ENCODE measurements at regions not wholly inside any gene's neighbourhood (a gene's known extent, or its start where the extent isn't known, plus 50 kb on each side); places are given as distances from the start of the nearest gene placed in this dataset.

DNA sequence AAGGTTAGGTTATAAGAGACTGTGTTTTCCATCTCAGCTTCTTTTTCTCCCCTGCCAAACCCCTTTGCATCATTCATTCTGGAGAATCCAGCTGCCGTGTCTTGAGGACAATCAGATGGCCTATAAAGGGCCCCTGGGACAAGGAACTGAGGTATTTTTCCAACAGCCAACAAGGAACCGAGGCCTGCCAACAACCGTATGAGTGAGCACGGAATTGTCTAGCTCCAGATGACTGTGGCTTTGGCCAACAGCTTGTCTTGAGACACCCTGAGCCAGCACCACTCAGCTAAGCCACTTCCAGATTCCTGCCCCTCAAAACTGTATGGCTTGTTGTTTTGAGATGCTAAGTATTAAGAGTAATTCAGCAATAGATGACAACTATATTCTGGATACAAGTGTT, 433.7 kb upstream of the HSF2 start:
- CTCF ChIA-PET, result no interaction called here
- no peak for DNase-seq (ENCODE audit: low spot score)
- POLR2A ChIA-PET (ENCODE audit: low non-redundant PET), result no interaction called here

DNA sequence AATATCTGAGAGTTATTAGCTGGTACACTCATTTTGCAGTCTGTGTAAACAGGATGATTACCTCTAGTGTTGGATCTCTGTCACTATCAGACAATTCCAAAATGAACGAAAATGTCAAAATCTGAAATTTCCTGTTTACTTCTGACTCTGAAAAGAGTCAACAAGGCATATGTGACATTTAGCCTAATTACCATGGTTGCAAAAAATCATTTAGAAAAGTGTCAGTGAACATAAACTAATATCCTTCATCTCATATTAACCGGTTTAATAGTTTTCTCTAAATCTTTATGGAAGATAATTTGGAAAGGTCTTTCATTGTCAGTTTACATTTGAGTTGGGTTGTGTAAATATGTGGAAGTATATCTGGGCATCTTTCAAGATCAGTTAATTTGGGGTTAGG, 431.8 kb upstream of the HSF2 start:
- POLR2A ChIA-PET (ENCODE audit: low non-redundant PET), result no interaction called here
- CTCF ChIA-PET, result interaction anchor here (0.5 to 0.6 kb wide), 2 partner anchors 19 to 65 kb away, joined by 3 read pairs; no protein-coding TSS in a partner anchor
- TF ChIP-seq, protein P1, sequence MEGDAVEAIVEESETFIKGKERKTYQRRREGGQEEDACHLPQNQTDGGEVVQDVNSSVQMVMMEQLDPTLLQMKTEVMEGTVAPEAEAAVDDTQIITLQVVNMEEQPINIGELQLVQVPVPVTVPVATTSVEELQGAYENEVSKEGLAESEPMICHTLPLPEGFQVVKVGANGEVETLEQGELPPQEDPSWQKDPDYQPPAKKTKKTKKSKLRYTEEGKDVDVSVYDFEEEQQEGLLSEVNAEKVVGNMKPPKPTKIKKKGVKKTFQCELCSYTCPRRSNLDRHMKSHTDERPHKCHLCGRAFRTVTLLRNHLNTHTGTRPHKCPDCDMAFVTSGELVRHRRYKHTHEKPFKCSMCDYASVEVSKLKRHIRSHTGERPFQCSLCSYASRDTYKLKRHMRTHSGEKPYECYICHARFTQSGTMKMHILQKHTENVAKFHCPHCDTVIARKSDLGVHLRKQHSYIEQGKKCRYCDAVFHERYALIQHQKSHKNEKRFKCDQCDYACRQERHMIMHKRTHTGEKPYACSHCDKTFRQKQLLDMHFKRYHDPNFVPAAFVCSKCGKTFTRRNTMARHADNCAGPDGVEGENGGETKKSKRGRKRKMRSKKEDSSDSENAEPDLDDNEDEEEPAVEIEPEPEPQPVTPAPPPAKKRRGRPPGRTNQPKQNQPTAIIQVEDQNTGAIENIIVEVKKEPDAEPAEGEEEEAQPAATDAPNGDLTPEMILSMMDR (conservative IDR thresholded peaks at IDR 0.05; ENCODE audit: low read depth), result no peak
- DNase-seq (ENCODE audit: low spot score), result no peak
- no peak overlapping the region for H3K27ac ChIP-seq

More for the DNA sequence above, 433.7 kb upstream of the HSF2 start:
- TF ChIP-seq, protein P1 (conservative IDR thresholded peaks at IDR 0.05; ENCODE audit: low read depth), result no peak
- no peak overlapping the region for H3K27ac ChIP-seq

DNA sequence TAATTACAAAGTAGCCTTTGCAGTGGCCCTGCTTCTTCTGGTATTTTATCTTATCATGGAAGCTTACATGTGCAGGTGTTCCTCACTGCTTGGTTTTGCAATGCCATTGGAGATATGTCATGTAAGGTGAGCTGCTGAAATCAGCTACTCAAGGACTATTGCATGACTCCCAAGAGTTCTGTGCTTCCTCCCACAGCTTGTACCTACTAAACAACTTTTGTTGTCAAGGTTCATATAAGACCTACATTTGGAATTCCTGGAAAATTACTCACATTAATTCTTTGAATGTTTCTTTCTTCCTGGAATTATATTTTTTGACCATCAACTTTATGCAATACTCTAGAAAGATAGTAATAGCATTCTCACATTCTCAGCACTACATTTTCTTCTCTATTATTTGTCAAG, 427.5 kb upstream of the HSF2 start:
- DNase-seq (ENCODE audit: low spot score), result peak; percentile 5
- POLR2A ChIA-PET (ENCODE audit: low non-redundant PET), result no interaction called here
- TF ChIP-seq, protein P1 (conservative IDR thresholded peaks at IDR 0.05; ENCODE audit: low read depth), result no peak
- CTCF ChIA-PET, result no interaction called here
- H3K27ac ChIP-seq, result no peak overlapping the region

DNA sequence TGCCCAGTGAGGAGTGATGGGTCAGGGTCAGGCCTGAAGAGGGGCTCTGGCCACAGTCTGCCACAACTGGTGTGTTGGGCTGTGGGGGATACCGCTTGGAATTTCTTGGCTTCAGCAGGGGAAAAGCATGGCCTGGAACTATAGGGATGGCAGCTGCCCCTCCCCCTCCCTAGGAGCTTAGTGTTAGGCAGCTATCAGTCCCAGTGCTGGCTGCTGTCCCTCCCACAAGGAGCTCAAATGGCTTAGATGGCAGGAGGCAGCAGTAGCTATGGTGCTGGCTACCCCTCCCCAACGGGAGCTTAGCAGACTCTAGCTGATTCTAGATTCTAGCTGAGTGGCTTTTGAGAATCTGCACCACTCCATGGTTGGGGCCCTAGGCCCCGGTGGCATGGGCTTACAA, 414.5 kb upstream of the HSF2 start:
- ChIA-PET POLR2A (ENCODE audit: low non-redundant PET) (no interaction called here), CTCF (no interaction called here)
- no peak overlapping the region for H3K27ac ChIP-seq
- DNase-seq (ENCODE audit: low spot score), result no peak
- TF ChIP-seq, protein P1 (conservative IDR thresholded peaks at IDR 0.05; ENCODE audit: low read depth), result no peak

DNA sequence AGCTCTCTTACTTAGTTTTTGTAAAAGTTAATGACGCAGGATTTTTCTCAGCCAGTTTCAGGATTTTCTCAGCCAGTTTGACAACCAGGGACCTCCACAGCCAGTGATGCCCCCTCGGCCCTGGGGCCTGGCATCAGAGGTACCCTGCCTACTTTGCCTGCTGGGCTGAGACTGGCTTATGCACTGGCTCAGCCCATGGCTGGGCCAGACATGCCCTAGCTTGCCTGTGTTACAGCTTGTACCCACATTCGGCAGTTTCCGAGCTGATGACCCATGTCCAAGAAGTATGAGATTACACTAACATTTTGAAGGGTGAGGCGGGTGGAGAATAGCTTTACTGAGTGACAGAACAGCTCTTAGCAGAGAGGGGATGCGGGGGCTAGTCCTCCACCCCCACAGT, 406.1 kb upstream of the HSF2 start:
- peak; percentile 5 for DNase-seq (ENCODE audit: low spot score)
- ChIA-PET CTCF (no interaction called here), POLR2A (ENCODE audit: low non-redundant PET) (no interaction called here)
- no peak overlapping the region for H3K27ac ChIP-seq
- TF ChIP-seq, protein P1 (conservative IDR thresholded peaks at IDR 0.05; ENCODE audit: low read depth), result no peak

DNA sequence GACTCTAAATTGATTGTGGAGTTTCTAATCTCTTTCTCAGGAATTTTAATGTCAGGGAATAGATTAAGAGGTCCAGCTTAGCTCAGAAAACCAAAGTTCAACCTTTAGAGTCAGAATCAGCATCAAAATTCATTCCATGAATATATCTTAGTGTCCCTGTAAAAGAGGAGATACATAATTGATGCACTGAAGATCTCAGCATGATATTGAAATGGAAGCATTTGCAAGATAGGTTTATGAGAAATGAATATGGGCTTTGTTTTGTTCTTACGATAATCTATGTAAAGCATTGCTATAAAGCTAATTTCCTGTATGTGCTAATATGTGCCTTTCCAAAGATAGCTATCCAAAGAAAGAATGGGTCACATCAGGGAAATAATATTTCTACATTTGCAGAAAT, 404.5 kb upstream of the HSF2 start:
- CTCF ChIA-PET, result no interaction called here
- no peak for DNase-seq (ENCODE audit: low spot score)
- no peak overlapping the region for H3K27ac ChIP-seq
- POLR2A ChIA-PET (ENCODE audit: low non-redundant PET), result no interaction called here
- TF ChIP-seq, protein P1 (conservative IDR thresholded peaks at IDR 0.05; ENCODE audit: low read depth), result no peak

DNA sequence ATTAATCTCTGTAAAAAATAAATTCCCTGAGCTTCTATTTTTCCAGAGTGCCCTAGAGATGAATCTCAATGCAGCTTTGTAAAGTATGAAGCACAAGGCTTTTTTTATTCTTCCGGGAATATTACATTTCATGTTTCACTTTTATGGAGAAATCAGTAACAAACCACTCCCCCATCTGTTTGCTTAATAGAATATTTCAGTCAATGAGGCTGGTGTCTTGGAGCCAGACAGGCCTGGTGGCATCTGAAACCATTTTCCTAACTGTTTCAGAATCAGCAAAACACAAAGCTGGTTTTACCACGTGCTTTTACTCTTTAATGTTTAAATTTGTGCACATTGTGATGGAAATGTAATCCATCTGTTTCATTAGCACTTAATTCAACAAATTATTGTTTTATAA, 400.8 kb upstream of the HSF2 start:
- TF ChIP-seq, protein P1 (conservative IDR thresholded peaks at IDR 0.05; ENCODE audit: low read depth), result no peak
- no peak overlapping the region for H3K27ac ChIP-seq
- no peak for DNase-seq (ENCODE audit: low spot score)
- CTCF ChIA-PET, result no interaction called here
- POLR2A ChIA-PET (ENCODE audit: low non-redundant PET), result no interaction called here

Data from RWPE1 (cell line).